OCI-LY1 (cell line): ENCODE measurements at regions not wholly inside any gene's neighbourhood (a gene's known extent, or its start where the extent isn't known, plus 50 kb on each side); places are given as distances from the start of the nearest gene placed in this dataset.

Experiments used
- EZH2 ChIP-seq: fragments of 200-600 bp; sonication (generic), shearing (Covaris generic); IDR thresholded peaks from 2 replicates; pipeline ENCODE4 v1.8.0; 2017; ENCODE audit warnings: borderline replicate concordance, mixed run types, mild to moderate bottlenecking, antibody characterized with exemption, low read length, moderate library complexity, mixed read lengths
- TF ChIP-seq, protein P1 (sequence below): fragments of 200-600 bp; sonication (generic), shearing (Covaris generic); IDR thresholded peaks from 2 replicates; pipeline ENCODE4 v1.5.1; 2017; ENCODE audit warnings: mild to moderate bottlenecking, antibody characterized with exemption, low read length, moderate library complexity, mixed read lengths

DNA sequence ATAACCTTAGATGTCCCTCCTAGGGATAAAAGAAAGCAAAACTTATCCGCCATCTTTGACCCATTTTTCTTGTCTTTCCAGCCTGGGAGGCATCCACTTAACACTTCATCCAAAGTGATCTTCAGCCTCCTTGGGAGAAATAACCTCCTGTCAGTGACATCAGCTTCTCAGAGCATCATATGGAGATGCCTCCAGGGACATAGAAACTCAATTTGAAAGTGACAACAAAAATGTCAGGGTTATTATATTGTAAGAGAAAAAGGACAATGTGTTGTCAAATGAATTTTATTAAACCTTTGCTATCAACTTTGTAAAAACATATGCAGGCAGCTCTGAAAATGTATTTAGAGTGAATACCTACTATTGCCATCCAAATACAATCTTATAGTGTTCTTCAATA is 371.2 kb upstream of the ADARB2 start:
- TF ChIP-seq, protein P1, sequence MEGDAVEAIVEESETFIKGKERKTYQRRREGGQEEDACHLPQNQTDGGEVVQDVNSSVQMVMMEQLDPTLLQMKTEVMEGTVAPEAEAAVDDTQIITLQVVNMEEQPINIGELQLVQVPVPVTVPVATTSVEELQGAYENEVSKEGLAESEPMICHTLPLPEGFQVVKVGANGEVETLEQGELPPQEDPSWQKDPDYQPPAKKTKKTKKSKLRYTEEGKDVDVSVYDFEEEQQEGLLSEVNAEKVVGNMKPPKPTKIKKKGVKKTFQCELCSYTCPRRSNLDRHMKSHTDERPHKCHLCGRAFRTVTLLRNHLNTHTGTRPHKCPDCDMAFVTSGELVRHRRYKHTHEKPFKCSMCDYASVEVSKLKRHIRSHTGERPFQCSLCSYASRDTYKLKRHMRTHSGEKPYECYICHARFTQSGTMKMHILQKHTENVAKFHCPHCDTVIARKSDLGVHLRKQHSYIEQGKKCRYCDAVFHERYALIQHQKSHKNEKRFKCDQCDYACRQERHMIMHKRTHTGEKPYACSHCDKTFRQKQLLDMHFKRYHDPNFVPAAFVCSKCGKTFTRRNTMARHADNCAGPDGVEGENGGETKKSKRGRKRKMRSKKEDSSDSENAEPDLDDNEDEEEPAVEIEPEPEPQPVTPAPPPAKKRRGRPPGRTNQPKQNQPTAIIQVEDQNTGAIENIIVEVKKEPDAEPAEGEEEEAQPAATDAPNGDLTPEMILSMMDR, result no peak
- no peak for TF ChIP-seq EZH2
